Suprapubic skin (tissue), 4 donors: ENCODE measurements at regions not wholly inside any gene's neighbourhood (a gene's known extent, or its start where the extent isn't known, plus 50 kb on each side); places are given as distances from the start of the nearest gene placed in this dataset.

Source experiments
- DNase-seq, 2 donors: peaks; one replicate each; pipeline ENCODE4 v3.0.0-alpha.2; 2019; ENCODE audit warnings: low spot score in 2 of 2
- H3K27ac ChIP-seq: fragments of 200-600 bp; sonication (generic); one replicate; pipeline ENCODE4 v1.5.1; 2019
- H3K27me3 ChIP-seq: fragments of 200-600 bp; sonication (generic); one replicate; pipeline ENCODE4 v1.5.1; 2019
- H3K36me3 ChIP-seq: fragments of 200-600 bp; sonication (generic); one replicate; pipeline ENCODE4 v1.5.1; 2019
- H3K4me1 ChIP-seq: fragments of 200-600 bp; sonication (generic); one replicate; pipeline ENCODE4 v1.5.1; 2019
- H3K4me3 ChIP-seq: fragments of 200-600 bp; sonication (generic); one replicate; pipeline ENCODE4 v1.5.1; 2019; ENCODE audit warnings: mild to moderate bottlenecking
- H3K9me3 ChIP-seq: fragments of 200-600 bp; sonication (generic); one replicate; pipeline ENCODE4 v1.5.1; 2019
- EP300 ChIP-seq: sonication (generic); formaldehyde crosslinking; IDR thresholded peaks from one replicate; pipeline ENCODE4 v1.6.1; 2017; ENCODE audit warnings: antibody characterized with exemption
- POLR2A ChIP-seq, 2 donors: fragments of 450-650 bp; IDR thresholded peaks; one replicate each; pipeline ENCODE4 v1.6.1; 2017; ENCODE audit warnings: antibody characterized with exemption in 2 of 2, mild to moderate bottlenecking in 2 of 2, moderate library complexity in 2 of 2
- POLR2AphosphoS5 ChIP-seq, 3 donors: sonication (generic); formaldehyde crosslinking; IDR thresholded peaks; one replicate each; pipeline ENCODE4 v1.6.1; 2017; ENCODE audit warnings: antibody characterized with exemption in 3 of 3
- whole genome bisulfite sequencing: methylation state at CpG from one replicate; pipeline ENCODE4 v1.1.5; 2018; 5-methylcytosine and 5-hydroxymethylcytosine counted together
- TF ChIP-seq, protein P1 (sequence below), 2 donors: fragments of 200-600 bp in 1 of 2; fragments of 450-650 bp in 1 of 2; sonication (generic) in 1 of 2; IDR thresholded peaks; one replicate each; pipeline ENCODE4 v1.5.1; 2016 to 2019; ENCODE audit warnings: antibody characterized with exemption in 2 of 2, mild to moderate bottlenecking in 1 of 2, moderate library complexity in 1 of 2

DNA sequence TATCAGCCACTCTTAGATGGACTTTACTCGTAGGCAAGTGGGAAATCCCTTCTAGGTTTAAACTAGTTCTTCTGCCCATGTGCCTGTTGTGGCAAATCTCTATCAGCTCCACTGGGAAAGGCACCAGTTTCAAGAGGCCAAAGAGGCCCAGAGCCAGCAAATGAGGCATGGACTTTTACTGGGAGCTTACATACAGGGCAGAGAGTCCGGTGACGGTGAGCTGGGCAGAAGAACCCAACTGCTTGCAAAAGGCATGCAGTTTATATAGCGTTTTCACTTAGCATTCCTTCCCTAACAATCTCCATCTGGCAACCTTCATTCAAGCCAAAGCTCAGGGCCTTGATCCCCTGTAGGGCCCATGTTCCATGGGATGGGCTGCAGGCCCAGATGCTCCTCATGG, 93.0 kb upstream of the C3orf80 start:
- TF ChIP-seq, protein P1, sequence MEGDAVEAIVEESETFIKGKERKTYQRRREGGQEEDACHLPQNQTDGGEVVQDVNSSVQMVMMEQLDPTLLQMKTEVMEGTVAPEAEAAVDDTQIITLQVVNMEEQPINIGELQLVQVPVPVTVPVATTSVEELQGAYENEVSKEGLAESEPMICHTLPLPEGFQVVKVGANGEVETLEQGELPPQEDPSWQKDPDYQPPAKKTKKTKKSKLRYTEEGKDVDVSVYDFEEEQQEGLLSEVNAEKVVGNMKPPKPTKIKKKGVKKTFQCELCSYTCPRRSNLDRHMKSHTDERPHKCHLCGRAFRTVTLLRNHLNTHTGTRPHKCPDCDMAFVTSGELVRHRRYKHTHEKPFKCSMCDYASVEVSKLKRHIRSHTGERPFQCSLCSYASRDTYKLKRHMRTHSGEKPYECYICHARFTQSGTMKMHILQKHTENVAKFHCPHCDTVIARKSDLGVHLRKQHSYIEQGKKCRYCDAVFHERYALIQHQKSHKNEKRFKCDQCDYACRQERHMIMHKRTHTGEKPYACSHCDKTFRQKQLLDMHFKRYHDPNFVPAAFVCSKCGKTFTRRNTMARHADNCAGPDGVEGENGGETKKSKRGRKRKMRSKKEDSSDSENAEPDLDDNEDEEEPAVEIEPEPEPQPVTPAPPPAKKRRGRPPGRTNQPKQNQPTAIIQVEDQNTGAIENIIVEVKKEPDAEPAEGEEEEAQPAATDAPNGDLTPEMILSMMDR (IDR thresholded peaks at IDR 0.05) = no peak
- TF ChIP-seq EP300 (no peak), POLR2AphosphoS5 (IDR thresholded peaks at IDR 0.05) (no peak), POLR2A (IDR thresholded peaks at IDR 0.05) (no peak)

DNA sequence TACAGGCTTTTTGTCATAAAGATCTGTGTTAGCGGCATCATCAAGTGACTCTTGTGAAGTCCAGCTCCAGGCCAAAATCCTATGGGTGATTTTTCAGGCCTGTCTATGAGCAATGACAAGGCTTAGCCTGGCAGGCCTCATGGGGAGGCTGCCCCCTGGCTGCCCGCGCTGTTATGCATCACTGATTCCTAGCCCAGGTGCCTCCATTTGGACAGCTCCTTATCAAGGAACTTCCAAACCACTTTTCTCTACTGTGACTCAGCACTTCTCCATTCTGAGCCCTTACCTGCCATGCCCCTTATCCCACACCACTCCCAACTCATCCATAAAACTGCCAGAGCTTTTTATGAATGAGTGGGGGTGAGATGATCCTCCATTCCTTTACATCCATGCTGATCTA, 91.5 kb upstream of the C3orf80 start:
- H3K27me3 ChIP-seq = no peaks in the 10 kb centered on the region
- H3K9me3 ChIP-seq = no peaks in the 10 kb centered on the region
- WGBS = 77% methylated on average over 3 of the region's 3 CpGs
- no peak for DNase-seq
- H3K36me3 ChIP-seq = no peaks in the 10 kb centered on the region
- no peak overlapping the region for H3K4me3 ChIP-seq
- H3K27ac ChIP-seq = no peak overlapping the region
- no peaks in the 10 kb centered on the region for H3K4me1 ChIP-seq
- TF ChIP-seq EP300 (no peak), POLR2AphosphoS5 (IDR thresholded peaks at IDR 0.05) (no peak), POLR2A (IDR thresholded peaks at IDR 0.05) (no peak)
- TF ChIP-seq, protein P1 (IDR thresholded peaks at IDR 0.05) = no peak

More for the DNA sequence above, 93.0 kb upstream of the C3orf80 start:
- Histone ChIP-seq H3K4me3 (no peak overlapping the region), H3K4me1 (no peaks in the 10 kb centered on the region), H3K27me3 (no peaks in the 10 kb centered on the region), H3K9me3 (no peaks in the 10 kb centered on the region), H3K27ac (no peak overlapping the region), H3K36me3 (no peaks in the 10 kb centered on the region)
- 71% methylated on average over 4 of the region's 4 CpGs for WGBS
- no peak for DNase-seq

DNA sequence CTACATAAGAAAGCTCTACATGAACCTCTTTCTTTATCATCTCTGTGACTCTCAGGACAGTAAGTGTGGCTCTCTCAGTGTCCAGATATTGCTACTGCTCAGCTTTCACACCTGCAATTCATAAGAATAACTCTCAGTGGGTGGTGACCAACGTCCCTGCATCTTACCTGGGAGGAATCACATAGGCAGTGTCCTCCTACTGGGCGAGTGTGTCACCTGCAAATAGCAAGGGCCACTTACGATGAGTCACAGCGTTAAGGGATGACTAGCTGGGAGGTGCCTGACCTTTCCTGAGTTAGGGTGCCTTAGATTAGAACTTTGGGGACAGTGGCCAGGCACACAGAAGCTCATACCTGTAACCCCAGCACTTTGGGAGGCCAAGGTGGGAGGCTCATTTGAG, 90.8 kb upstream of the C3orf80 start:
- 86% methylated on average over 4 of the region's 4 CpGs for WGBS
- H3K4me3 ChIP-seq = no peak overlapping the region
- H3K9me3 ChIP-seq = no peaks in the 10 kb centered on the region
- no peaks in the 10 kb centered on the region for H3K4me1 ChIP-seq
- TF ChIP-seq POLR2A (IDR thresholded peaks at IDR 0.05) (no peak), POLR2AphosphoS5 (IDR thresholded peaks at IDR 0.05) (no peak), EP300 (no peak)
- TF ChIP-seq, protein P1 (IDR thresholded peaks at IDR 0.05) = no peak
- H3K36me3 ChIP-seq = no peaks in the 10 kb centered on the region
- no peak for DNase-seq
- H3K27ac ChIP-seq = no peak overlapping the region
- H3K27me3 ChIP-seq = no peaks in the 10 kb centered on the region

DNA sequence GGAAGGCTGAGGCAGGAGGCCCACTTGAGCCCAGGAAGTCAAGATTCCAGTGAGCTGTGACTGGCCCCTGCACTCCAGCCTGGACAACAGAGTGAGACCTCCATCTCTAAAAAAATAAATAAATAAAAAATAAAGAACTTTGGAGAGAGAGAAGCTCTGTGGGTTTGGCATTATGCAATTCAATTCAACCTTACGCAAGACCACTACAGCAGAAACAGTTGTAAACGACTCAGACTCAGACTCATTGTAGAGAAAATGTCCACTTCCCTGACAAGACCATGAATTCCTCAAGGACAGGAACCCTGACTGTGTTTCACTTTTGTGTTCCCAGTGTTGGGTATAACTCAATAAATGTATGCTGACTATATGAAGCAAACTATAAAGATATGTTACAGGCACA, 90.3 kb upstream of the C3orf80 start:
- TF ChIP-seq POLR2AphosphoS5 (IDR thresholded peaks at IDR 0.05) = no peak
- TF ChIP-seq POLR2A (IDR thresholded peaks at IDR 0.05) = no peak
- TF ChIP-seq EP300 = no peak
- TF ChIP-seq, protein P1 (IDR thresholded peaks at IDR 0.05) = no peak
- Histone ChIP-seq H3K27me3 (no peaks in the 10 kb centered on the region), H3K4me1 (no peaks in the 10 kb centered on the region), H3K4me3 (no peak overlapping the region), H3K9me3 (no peaks in the 10 kb centered on the region), H3K27ac (no peak overlapping the region), H3K36me3 (no peaks in the 10 kb centered on the region)
- 69% methylated on average over 2 of the region's 2 CpGs for WGBS
- no peak for DNase-seq

DNA sequence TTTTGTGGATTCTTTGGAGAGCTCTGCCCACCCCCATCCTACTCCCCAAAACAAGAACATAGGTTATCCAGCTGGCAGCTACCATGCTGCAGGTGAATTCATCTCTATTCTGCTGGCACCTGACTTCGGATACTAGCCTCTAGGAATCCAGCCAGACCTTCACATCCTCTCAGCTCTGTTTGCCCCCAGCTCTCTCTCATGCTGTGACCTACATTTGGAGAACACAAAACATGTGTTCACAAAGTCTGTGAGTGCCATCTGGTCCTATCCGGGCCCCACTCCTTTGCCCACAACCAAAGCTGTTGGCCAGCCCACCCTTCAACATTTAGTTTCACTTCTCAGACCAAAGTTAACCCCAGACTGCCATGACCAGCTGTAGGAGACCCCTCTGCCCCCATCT, 89.4 kb upstream of the C3orf80 start:
- no peak for DNase-seq
- no peaks in the 10 kb centered on the region for H3K36me3 ChIP-seq
- H3K27ac ChIP-seq = no peak overlapping the region
- no peaks in the 10 kb centered on the region for H3K9me3 ChIP-seq
- WGBS = 42% methylated on average over 2 of the region's 2 CpGs
- H3K27me3 ChIP-seq = no peaks in the 10 kb centered on the region
- no peak overlapping the region for H3K4me3 ChIP-seq
- TF ChIP-seq, protein P1 (IDR thresholded peaks at IDR 0.05) = no peak
- TF ChIP-seq EP300 = no peak
- no peak for TF ChIP-seq POLR2AphosphoS5 (IDR thresholded peaks at IDR 0.05)
- TF ChIP-seq POLR2A (IDR thresholded peaks at IDR 0.05) = no peak
- no peaks in the 10 kb centered on the region for H3K4me1 ChIP-seq
